Panc1 (cell line): ENCODE measurements at regions not wholly inside any gene's neighbourhood (a gene's known extent, or its start where the extent isn't known, plus 50 kb on each side); places are given as distances from the start of the nearest gene placed in this dataset.

Experiments used
- POLR2AphosphoS5 ChIP-seq: IDR thresholded peaks from 2 replicates; pipeline ENCODE4 v1.6.1; 2012; ENCODE audit warnings: mild to moderate bottlenecking, low read depth, low read length, moderate library complexity
- TCF7L2 ChIP-seq: IDR thresholded peaks from 2 replicates; pipeline ENCODE4 v1.6.1; 2011; ENCODE audit warnings: mild to moderate bottlenecking, low read depth, low read length, inconsistent platforms
- TF ChIP-seq, protein P1 (sequence below): fragments of 450-650 bp; IDR thresholded peaks from 2 replicates; pipeline ENCODE4 v1.5.1; 2017; ENCODE audit warnings: mild to moderate bottlenecking
- TF ChIP-seq, protein P2 (sequence below), 2 experiments: IDR thresholded peaks; 2 replicates each; pipeline ENCODE4 v1.6.1; 2011 to 2012; ENCODE audit warnings: low read depth in 2 of 2, control low read depth in 1 of 2, low read length in 1 of 2, mild to moderate bottlenecking in 1 of 2, moderate library complexity in 1 of 2; ENCODE audit not compliant: insufficient read depth in 1 of 2

DNA sequence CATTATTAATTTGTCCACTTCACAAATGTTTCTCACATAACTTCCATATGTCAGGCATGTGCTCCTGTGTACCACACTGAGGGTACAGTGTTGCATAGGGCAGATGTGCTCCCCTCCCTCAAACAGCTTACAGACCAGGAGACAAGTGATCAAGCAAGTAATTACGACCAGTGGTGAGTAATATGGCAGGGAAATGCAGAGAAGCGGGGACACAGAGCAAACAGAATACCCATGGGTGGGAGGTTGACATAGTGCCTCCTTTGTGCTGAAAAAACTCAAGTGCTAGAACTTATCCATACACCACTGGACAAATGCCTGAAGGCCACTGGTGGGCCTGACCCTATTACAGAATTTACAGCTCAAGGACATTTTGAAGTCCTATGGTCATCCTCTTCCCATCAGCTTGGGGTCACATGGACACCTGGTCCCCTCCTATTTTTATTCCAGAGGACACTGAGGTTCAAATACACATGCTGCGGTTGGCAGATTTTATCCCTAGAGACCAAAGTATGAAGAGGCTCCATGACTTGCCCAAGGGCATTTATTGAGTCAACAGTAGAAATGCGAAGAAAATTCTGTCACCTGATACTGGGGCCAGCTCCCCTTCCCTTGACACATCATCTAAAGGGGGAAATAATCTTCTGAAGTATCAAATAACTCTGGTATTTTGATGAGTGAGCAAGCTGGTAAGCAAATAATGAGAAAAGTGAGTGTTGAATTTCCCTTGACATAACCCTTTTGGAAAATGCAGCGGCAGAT, 116.6 kb downstream of the QRSL1 start:
- TF ChIP-seq POLR2AphosphoS5 (no peak), TCF7L2 (no peak)
- TF ChIP-seq, protein P1, sequence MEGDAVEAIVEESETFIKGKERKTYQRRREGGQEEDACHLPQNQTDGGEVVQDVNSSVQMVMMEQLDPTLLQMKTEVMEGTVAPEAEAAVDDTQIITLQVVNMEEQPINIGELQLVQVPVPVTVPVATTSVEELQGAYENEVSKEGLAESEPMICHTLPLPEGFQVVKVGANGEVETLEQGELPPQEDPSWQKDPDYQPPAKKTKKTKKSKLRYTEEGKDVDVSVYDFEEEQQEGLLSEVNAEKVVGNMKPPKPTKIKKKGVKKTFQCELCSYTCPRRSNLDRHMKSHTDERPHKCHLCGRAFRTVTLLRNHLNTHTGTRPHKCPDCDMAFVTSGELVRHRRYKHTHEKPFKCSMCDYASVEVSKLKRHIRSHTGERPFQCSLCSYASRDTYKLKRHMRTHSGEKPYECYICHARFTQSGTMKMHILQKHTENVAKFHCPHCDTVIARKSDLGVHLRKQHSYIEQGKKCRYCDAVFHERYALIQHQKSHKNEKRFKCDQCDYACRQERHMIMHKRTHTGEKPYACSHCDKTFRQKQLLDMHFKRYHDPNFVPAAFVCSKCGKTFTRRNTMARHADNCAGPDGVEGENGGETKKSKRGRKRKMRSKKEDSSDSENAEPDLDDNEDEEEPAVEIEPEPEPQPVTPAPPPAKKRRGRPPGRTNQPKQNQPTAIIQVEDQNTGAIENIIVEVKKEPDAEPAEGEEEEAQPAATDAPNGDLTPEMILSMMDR: no peak
- TF ChIP-seq, protein P2, sequence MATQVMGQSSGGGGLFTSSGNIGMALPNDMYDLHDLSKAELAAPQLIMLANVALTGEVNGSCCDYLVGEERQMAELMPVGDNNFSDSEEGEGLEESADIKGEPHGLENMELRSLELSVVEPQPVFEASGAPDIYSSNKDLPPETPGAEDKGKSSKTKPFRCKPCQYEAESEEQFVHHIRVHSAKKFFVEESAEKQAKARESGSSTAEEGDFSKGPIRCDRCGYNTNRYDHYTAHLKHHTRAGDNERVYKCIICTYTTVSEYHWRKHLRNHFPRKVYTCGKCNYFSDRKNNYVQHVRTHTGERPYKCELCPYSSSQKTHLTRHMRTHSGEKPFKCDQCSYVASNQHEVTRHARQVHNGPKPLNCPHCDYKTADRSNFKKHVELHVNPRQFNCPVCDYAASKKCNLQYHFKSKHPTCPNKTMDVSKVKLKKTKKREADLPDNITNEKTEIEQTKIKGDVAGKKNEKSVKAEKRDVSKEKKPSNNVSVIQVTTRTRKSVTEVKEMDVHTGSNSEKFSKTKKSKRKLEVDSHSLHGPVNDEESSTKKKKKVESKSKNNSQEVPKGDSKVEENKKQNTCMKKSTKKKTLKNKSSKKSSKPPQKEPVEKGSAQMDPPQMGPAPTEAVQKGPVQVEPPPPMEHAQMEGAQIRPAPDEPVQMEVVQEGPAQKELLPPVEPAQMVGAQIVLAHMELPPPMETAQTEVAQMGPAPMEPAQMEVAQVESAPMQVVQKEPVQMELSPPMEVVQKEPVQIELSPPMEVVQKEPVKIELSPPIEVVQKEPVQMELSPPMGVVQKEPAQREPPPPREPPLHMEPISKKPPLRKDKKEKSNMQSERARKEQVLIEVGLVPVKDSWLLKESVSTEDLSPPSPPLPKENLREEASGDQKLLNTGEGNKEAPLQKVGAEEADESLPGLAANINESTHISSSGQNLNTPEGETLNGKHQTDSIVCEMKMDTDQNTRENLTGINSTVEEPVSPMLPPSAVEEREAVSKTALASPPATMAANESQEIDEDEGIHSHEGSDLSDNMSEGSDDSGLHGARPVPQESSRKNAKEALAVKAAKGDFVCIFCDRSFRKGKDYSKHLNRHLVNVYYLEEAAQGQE (IDR thresholded peaks at IDR 0.05; ENCODE audit: insufficient read depth in 1 of 2, low read depth in 2 of 2, low read length in 1 of 2): no peak
